K562 (cell line): ENCODE measurements at regions not wholly inside any gene's neighbourhood (a gene's known extent, or its start where the extent isn't known, plus 50 kb on each side); places are given as distances from the start of the nearest gene placed in this dataset.

Source experiments
- HNRNPH1 ChIP-seq: fragments of 200-400 bp; formaldehyde crosslinking; optimal IDR thresholded peaks from 2 replicates; pipeline ENCODE3; 2017; ENCODE audit warnings: low read depth, mild to moderate bottlenecking, low read length, moderate library complexity
- NEUROD1 ChIP-seq: fragments of 150-350 bp; IDR thresholded peaks from 2 replicates; pipeline ENCODE4 v1.6.1; 2014; ENCODE audit warnings: borderline replicate concordance, low read length, low read depth; ENCODE audit not compliant: partially characterized antibody
- RHOXF2B ChIP-seq: fragments of 250-450 bp; sonication (Bioruptor Pico); conservative IDR thresholded peaks from 2 replicates; pipeline ENCODE4 v1.5.1; 2021
- TF ChIP-seq, protein P1 (sequence below), 3 experiments: IDR thresholded peaks in 2 of 3; conservative IDR thresholded peaks in 1 of 3; 2 replicates each; pipeline ENCODE4 v1.5.1; 2011 to 2012; ENCODE audit warnings: low read length in 3 of 3, mild to moderate bottlenecking in 3 of 3, control low read depth in 2 of 3, improper control_type of control experiment in 1 of 3, inconsistent platforms in 1 of 3, low read depth in 1 of 3, mixed read lengths in 1 of 3, moderate library complexity in 1 of 3; ENCODE audit not compliant: insufficient read depth in 2 of 3

- TF ChIP-seq NEUROD1 (no peak), HNRNPH1 (no peak), RHOXF2B (CRISPR knock-in tag) (no peak)
- TF ChIP-seq, protein P1, sequence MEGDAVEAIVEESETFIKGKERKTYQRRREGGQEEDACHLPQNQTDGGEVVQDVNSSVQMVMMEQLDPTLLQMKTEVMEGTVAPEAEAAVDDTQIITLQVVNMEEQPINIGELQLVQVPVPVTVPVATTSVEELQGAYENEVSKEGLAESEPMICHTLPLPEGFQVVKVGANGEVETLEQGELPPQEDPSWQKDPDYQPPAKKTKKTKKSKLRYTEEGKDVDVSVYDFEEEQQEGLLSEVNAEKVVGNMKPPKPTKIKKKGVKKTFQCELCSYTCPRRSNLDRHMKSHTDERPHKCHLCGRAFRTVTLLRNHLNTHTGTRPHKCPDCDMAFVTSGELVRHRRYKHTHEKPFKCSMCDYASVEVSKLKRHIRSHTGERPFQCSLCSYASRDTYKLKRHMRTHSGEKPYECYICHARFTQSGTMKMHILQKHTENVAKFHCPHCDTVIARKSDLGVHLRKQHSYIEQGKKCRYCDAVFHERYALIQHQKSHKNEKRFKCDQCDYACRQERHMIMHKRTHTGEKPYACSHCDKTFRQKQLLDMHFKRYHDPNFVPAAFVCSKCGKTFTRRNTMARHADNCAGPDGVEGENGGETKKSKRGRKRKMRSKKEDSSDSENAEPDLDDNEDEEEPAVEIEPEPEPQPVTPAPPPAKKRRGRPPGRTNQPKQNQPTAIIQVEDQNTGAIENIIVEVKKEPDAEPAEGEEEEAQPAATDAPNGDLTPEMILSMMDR (IDR thresholded peaks at IDR 0.05 in 2 of 3, conservative IDR thresholded peaks at IDR 0.05 in 1 of 3; ENCODE audit: insufficient read depth in 2 of 3, low read depth in 1 of 3, low read length in 3 of 3): no peak
Observed at GRCh38 chr11:23875176-23875850, 621.5 kb upstream of the LUZP2 start.
